ENCODE measurements at regions not wholly inside any gene's neighbourhood (a gene's known extent, or its start where the extent isn't known, plus 50 kb on each side); places are given as distances from the start of the nearest gene placed in this dataset.

DNA sequence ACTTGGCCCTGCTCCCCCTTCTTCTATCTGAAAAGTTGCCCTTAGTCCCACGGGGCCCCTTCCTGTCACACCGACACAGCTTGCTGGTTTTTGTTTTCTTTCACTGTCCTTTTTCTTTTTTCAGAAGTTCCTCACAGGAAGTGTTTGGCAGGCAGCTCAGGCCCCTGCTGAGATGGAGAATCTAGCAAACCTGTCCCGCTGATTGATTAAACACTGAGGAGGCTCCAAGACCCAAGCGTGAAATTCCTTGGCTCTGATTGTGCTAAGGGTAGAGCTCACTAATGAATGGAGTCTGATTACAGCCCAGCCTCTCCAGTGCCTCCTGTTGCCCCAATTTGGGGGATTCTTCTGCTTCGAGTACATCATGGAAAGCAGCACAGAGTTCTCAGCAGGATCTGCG lies 365.9 kb upstream of the MEX3C start:
- Histone ChIP-seq H3K4me2 (ENCODE audit: extremely low read depth, insufficient read depth, low read length) (no peak overlapping the region), H3K27ac (ENCODE audit: insufficient read depth, low read length) (no peak overlapping the region), H4K20me1 (ENCODE audit: control insufficient read depth, extremely low read depth, insufficient read depth, low read length) (no peaks in the 10 kb centered on the region)

GRCh38 chr18:51568151-51568550 lies 370.7 kb upstream of the MEX3C start:
- no peak for DNase-seq (ENCODE audit: low read depth in 2 of 2)
- H3K36me3 ChIP-seq (ENCODE audit: control insufficient read depth, insufficient read depth, low read length): no peaks in the 10 kb centered on the region
- no peak for TF ChIP-seq EZH2 (IDR thresholded peaks at IDR 0.05; ENCODE audit: low read length, missing control alignments)
- TF ChIP-seq, protein P1, sequence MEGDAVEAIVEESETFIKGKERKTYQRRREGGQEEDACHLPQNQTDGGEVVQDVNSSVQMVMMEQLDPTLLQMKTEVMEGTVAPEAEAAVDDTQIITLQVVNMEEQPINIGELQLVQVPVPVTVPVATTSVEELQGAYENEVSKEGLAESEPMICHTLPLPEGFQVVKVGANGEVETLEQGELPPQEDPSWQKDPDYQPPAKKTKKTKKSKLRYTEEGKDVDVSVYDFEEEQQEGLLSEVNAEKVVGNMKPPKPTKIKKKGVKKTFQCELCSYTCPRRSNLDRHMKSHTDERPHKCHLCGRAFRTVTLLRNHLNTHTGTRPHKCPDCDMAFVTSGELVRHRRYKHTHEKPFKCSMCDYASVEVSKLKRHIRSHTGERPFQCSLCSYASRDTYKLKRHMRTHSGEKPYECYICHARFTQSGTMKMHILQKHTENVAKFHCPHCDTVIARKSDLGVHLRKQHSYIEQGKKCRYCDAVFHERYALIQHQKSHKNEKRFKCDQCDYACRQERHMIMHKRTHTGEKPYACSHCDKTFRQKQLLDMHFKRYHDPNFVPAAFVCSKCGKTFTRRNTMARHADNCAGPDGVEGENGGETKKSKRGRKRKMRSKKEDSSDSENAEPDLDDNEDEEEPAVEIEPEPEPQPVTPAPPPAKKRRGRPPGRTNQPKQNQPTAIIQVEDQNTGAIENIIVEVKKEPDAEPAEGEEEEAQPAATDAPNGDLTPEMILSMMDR (conservative IDR thresholded peaks at IDR 0.05 in 1 of 2, IDR thresholded peaks at IDR 0.05 in 1 of 2; ENCODE audit: low read depth in 1 of 2, low read length in 2 of 2): no peak
- H3K4me3 ChIP-seq (replicated peaks in 1 of 4; ENCODE audit: control extremely low read depth in 1 of 4, insufficient read depth in 1 of 4, low read depth in 3 of 4, low read length in 4 of 4): no peak overlapping the region
- no peak overlapping the region for H3K4me2 ChIP-seq (ENCODE audit: extremely low read depth, insufficient read depth, low read length)
- H2AFZ ChIP-seq (ENCODE audit: low read length): no peak overlapping the region
- H3K9me3 ChIP-seq (ENCODE audit: control insufficient read depth, insufficient read depth, low read depth, low read length): no peaks in the 10 kb centered on the region
- no peak overlapping the region for H3K27ac ChIP-seq (ENCODE audit: insufficient read depth, low read length)
- H3K79me2 ChIP-seq (ENCODE audit: control insufficient read depth, insufficient read depth, low read length): no peaks in the 10 kb centered on the region
- no peak overlapping the region for H3K9ac ChIP-seq (ENCODE audit: insufficient read depth, low read length)
- H4K20me1 ChIP-seq (ENCODE audit: control insufficient read depth, extremely low read depth, insufficient read depth, low read length): no peaks in the 10 kb centered on the region
- no peaks in the 10 kb centered on the region for H3K27me3 ChIP-seq (ENCODE audit: control insufficient read depth, insufficient read depth, low read length)
- no peaks in the 10 kb centered on the region for H3K4me1 ChIP-seq (ENCODE audit: control insufficient read depth, extremely low read depth, insufficient read depth, low read length)

More for the DNA sequence above, 365.9 kb upstream of the MEX3C start:
- no peak for TF ChIP-seq EZH2 (IDR thresholded peaks at IDR 0.05; ENCODE audit: low read length, missing control alignments)
- TF ChIP-seq, protein P1 (conservative IDR thresholded peaks at IDR 0.05 in 1 of 2, IDR thresholded peaks at IDR 0.05 in 1 of 2; ENCODE audit: low read depth in 1 of 2, low read length in 2 of 2): no peak
- Histone ChIP-seq H2AFZ (ENCODE audit: low read length) (no peak overlapping the region), H3K36me3 (ENCODE audit: control insufficient read depth, insufficient read depth, low read length) (no peaks in the 10 kb centered on the region), H3K9ac (ENCODE audit: insufficient read depth, low read length) (no peak overlapping the region), H3K9me3 (ENCODE audit: control insufficient read depth, insufficient read depth, low read depth, low read length) (no peaks in the 10 kb centered on the region), H3K27me3 (ENCODE audit: control insufficient read depth, insufficient read depth, low read length) (no peaks in the 10 kb centered on the region), H3K79me2 (ENCODE audit: control insufficient read depth, insufficient read depth, low read length) (no peaks in the 10 kb centered on the region), H3K4me1 (ENCODE audit: control insufficient read depth, extremely low read depth, insufficient read depth, low read length) (no peaks in the 10 kb centered on the region), H3K4me3 (replicated peaks in 1 of 4; ENCODE audit: control extremely low read depth in 1 of 4, insufficient read depth in 1 of 4, low read depth in 3 of 4, low read length in 4 of 4) (no peak overlapping the region)
- DNase-seq (ENCODE audit: low read depth in 2 of 2): no peak

DNA sequence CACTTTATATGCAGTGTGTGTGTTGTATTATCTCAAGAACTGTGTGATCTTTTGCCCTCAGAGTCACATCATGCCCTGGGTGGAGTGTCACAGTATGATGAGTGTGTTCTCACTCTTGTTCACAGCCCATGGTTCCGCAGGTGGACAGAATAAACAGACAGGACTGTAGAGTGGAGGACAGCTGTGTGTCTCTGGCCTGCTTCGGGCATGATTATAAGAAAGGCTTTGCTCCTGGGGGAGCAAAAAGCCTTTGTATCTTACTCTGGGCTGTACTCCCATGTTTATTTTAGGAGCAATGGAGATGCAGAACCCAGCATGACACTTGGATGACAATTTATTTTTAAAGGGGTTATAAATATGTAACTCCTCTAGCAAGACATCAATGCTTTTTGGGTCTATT lies 371.7 kb upstream of the MEX3C start:
- no peaks in the 10 kb centered on the region for H3K9me3 ChIP-seq (ENCODE audit: control insufficient read depth, insufficient read depth, low read depth, low read length)
- no peak overlapping the region for H2AFZ ChIP-seq (ENCODE audit: low read length)
- H3K27me3 ChIP-seq (ENCODE audit: control insufficient read depth, insufficient read depth, low read length): no peaks in the 10 kb centered on the region
- no peaks in the 10 kb centered on the region for H3K79me2 ChIP-seq (ENCODE audit: control insufficient read depth, insufficient read depth, low read length)
- no peaks in the 10 kb centered on the region for H4K20me1 ChIP-seq (ENCODE audit: control insufficient read depth, extremely low read depth, insufficient read depth, low read length)
- no peak overlapping the region for H3K27ac ChIP-seq (ENCODE audit: insufficient read depth, low read length)
- no peaks in the 10 kb centered on the region for H3K36me3 ChIP-seq (ENCODE audit: control insufficient read depth, insufficient read depth, low read length)
- no peaks in the 10 kb centered on the region for H3K4me1 ChIP-seq (ENCODE audit: control insufficient read depth, extremely low read depth, insufficient read depth, low read length)
- no peak overlapping the region for H3K4me3 ChIP-seq (replicated peaks in 1 of 4; ENCODE audit: control extremely low read depth in 1 of 4, insufficient read depth in 1 of 4, low read depth in 3 of 4, low read length in 4 of 4)
- H3K4me2 ChIP-seq (ENCODE audit: extremely low read depth, insufficient read depth, low read length): no peak overlapping the region
- no peak for TF ChIP-seq EZH2 (IDR thresholded peaks at IDR 0.05; ENCODE audit: low read length, missing control alignments)
- TF ChIP-seq, protein P1 (conservative IDR thresholded peaks at IDR 0.05 in 1 of 2, IDR thresholded peaks at IDR 0.05 in 1 of 2; ENCODE audit: low read depth in 1 of 2, low read length in 2 of 2): no peak
- no peak overlapping the region for H3K9ac ChIP-seq (ENCODE audit: insufficient read depth, low read length)
- DNase-seq (ENCODE audit: low read depth in 2 of 2): no peak

Measured in fibroblast of lung (primary cell).